Breast epithelium (tissue), 3 donors: ENCODE measurements at regions not wholly inside any gene's neighbourhood (a gene's known extent, or its start where the extent isn't known, plus 50 kb on each side); places are given as distances from the start of the nearest gene placed in this dataset.

Source experiments
- CTCF ChIP-seq, 3 donors: fragments of 450-650 bp; IDR thresholded peaks; one replicate each; pipeline ENCODE4 v1.5.1; 2016 to 2017; ENCODE audit warnings: antibody characterized with exemption in 3 of 3, mild to moderate bottlenecking in 3 of 3, moderate library complexity in 3 of 3
- POLR2A ChIP-seq: fragments of 450-650 bp; IDR thresholded peaks from one replicate; pipeline ENCODE4 v1.6.1; 2016; ENCODE audit warnings: antibody characterized with exemption, mild to moderate bottlenecking, moderate library complexity
- POLR2AphosphoS5 ChIP-seq, 3 donors: sonication (generic); formaldehyde crosslinking; IDR thresholded peaks; one replicate each; pipeline ENCODE4 v1.6.1; 2017; ENCODE audit warnings: antibody characterized with exemption in 3 of 3

- TF ChIP-seq POLR2A (no peak), POLR2AphosphoS5 (IDR thresholded peaks at IDR 0.05) (no peak), CTCF (IDR thresholded peaks at IDR 0.05) (no peak)
Measured at GRCh38 chr6:97392735-97393134, 109.7 kb upstream of the MMS22L start.
